IMR-90 (cell line): ENCODE measurements at regions not wholly inside any gene's neighbourhood (a gene's known extent, or its start where the extent isn't known, plus 50 kb on each side); places are given as distances from the start of the nearest gene placed in this dataset.
"Not testable (repeated sequence)": the region's sequence is repeated elsewhere in the genome, so short reads cannot be mapped to it uniquely, and the experiment has no call there.

Source experiments
- ATAC-seq: fragments of 200-7000 bp; cut with Tn5 transposase; 2 replicates; pipeline ENCODE4 v1.9.1; 2020; ENCODE audit warnings: low read depth, mild to moderate bottlenecking, moderate library complexity
- BruUV-seq: library from RNA; stranded (reverse); fragments of 400-500 nt; replicated peaks from 2 replicates; lab custom pipeline; 2021; lab: Mats Ljungman, UMichigan
- CTCF ChIA-PET: fragments of 300-600 bp; formaldehyde crosslinking; extraction: SDS; loops from one replicate; lab custom pipeline; 2021; ENCODE audit warnings: antibody characterized with exemption; lab: Yijun Ruan, JAX
- POLR2A ChIA-PET: fragments of 300-600 bp; sonication (Branson Sonifier 250); formaldehyde crosslinking; loops from one replicate; lab custom pipeline; 2022; ENCODE audit warnings: antibody characterized with exemption; ENCODE audit not compliant: unreplicated experiment; lab: Charles Lee
- DNase-seq: peaks from one replicate; pipeline ENCODE4 v3.0.0; 2013
- H2AFZ ChIP-seq: replicated peaks from 2 replicates; pipeline ENCODE3; 2013; ENCODE audit warnings: low read length, mild to moderate bottlenecking; ENCODE audit not compliant: poor library complexity
- H2AK5ac ChIP-seq: 2 replicates; pipeline ENCODE4 v1.6.1; 2013; ENCODE audit warnings: low read depth, low read length, inconsistent platforms
- H2AK9ac ChIP-seq: replicated peaks from 2 replicates; pipeline ENCODE3; 2013; ENCODE audit warnings: mild to moderate bottlenecking, low read depth, low read length, moderate library complexity; ENCODE audit not compliant: poor library complexity
- H2BK120ac ChIP-seq: 2 replicates; pipeline ENCODE4 v1.6.1; 2013; ENCODE audit warnings: low read depth, low read length, inconsistent platforms
- H2BK15ac ChIP-seq: 3 replicates; pipeline ENCODE4 v1.6.1; 2013; ENCODE audit warnings: low read depth, low read length, inconsistent platforms
- H2BK20ac ChIP-seq: 2 replicates; pipeline ENCODE4 v1.6.1; 2013; ENCODE audit warnings: low read depth, mild to moderate bottlenecking, inconsistent platforms, low read length, moderate library complexity
- H2BK5ac ChIP-seq: 2 replicates; pipeline ENCODE4 v1.6.1; 2013; ENCODE audit warnings: mild to moderate bottlenecking, low read depth, low read length, inconsistent platforms; ENCODE audit not compliant: poor library complexity, severe bottlenecking
- H3K14ac ChIP-seq: replicated peaks from 2 replicates; pipeline ENCODE4 v1.6.1; 2013; ENCODE audit warnings: low read depth, low read length, inconsistent platforms
- H3K18ac ChIP-seq: 2 replicates; pipeline ENCODE4 v1.6.1; 2013; ENCODE audit warnings: low read depth, low read length, control low read depth
- H3K23ac ChIP-seq: 2 replicates; pipeline ENCODE4 v1.6.1; 2013; ENCODE audit warnings: low read depth, low read length, inconsistent platforms
- H3K27ac ChIP-seq: 2 replicates; pipeline ENCODE4 v1.5.1; 2013; ENCODE audit warnings: mild to moderate bottlenecking, control low read depth, low read length; ENCODE audit not compliant: insufficient read depth
- H3K27me3 ChIP-seq: 2 replicates; pipeline ENCODE4 v1.6.1; 2013; ENCODE audit warnings: low read length; ENCODE audit not compliant: control insufficient read depth, insufficient read depth
- H3K36me3 ChIP-seq: 2 replicates; pipeline ENCODE4 v1.6.1; 2013; ENCODE audit warnings: low read length, mixed read lengths; ENCODE audit not compliant: control insufficient read depth, insufficient read depth
- H3K4ac ChIP-seq: 2 replicates; pipeline ENCODE4 v1.6.1; 2013; ENCODE audit warnings: low read depth, low read length, inconsistent platforms
- H3K4me1 ChIP-seq: 2 replicates; pipeline ENCODE4 v1.6.1; 2013; ENCODE audit warnings: low read length, mixed read lengths; ENCODE audit not compliant: control insufficient read depth, insufficient read depth
- H3K4me2 ChIP-seq: 2 replicates; pipeline ENCODE4 v1.6.1; 2013; ENCODE audit warnings: low read depth, mild to moderate bottlenecking, control low read depth, low read length, moderate library complexity
- H3K4me3 ChIP-seq: 2 replicates; pipeline ENCODE4 v1.5.1; 2013; ENCODE audit warnings: low read depth, mild to moderate bottlenecking, control low read depth, low read length, moderate library complexity; ENCODE audit not compliant: insufficient read depth
- H3K56ac ChIP-seq: 2 replicates; pipeline ENCODE4 v1.6.1; 2013; ENCODE audit warnings: low read length, inconsistent platforms; ENCODE audit not compliant: insufficient read depth; ENCODE audit errors: extremely low read depth
- H3K79me1 ChIP-seq, 2 experiments: 2 replicates each; pipeline ENCODE4 v1.6.1; 2013; ENCODE audit warnings: low read length in 2 of 2, inconsistent platforms in 1 of 2, low read depth in 1 of 2
- H3K9ac ChIP-seq: 2 replicates; pipeline ENCODE4 v1.6.1; 2013; ENCODE audit warnings: low read depth, low read length, control low read depth
- H3K9me1 ChIP-seq: 2 replicates; pipeline ENCODE4 v1.6.1; 2013; ENCODE audit warnings: low read length, inconsistent platforms; ENCODE audit not compliant: insufficient read depth
- H3K9me3 ChIP-seq: 2 replicates; pipeline ENCODE4 v1.6.1; 2013; ENCODE audit warnings: low read length; ENCODE audit not compliant: control insufficient read depth, insufficient read depth
- H4K20me1 ChIP-seq: 2 replicates; pipeline ENCODE4 v1.6.1; 2013; ENCODE audit warnings: low read length, inconsistent platforms; ENCODE audit not compliant: insufficient read depth
- H4K5ac ChIP-seq: 2 replicates; pipeline ENCODE4 v1.6.1; 2013; ENCODE audit warnings: mild to moderate bottlenecking, low read depth, low read length, control low read depth
- H4K8ac ChIP-seq, 2 experiments: 2 replicates each; pipeline ENCODE4 v1.6.1; 2013; ENCODE audit warnings: low read depth in 2 of 2, low read length in 2 of 2, control low read depth in 1 of 2, inconsistent platforms in 1 of 2
- H4K91ac ChIP-seq: 2 replicates; pipeline ENCODE4 v1.6.1; 2013; ENCODE audit warnings: low read depth, low read length, inconsistent platforms; ENCODE audit not compliant: insufficient read depth
- FOS ChIP-seq: fragments of 150-350 bp; IDR thresholded peaks from 2 replicates; pipeline ENCODE4 v1.6.1; 2016; ENCODE audit warnings: low read depth, low read length
- MAFK ChIP-seq: IDR thresholded peaks from 2 replicates; pipeline ENCODE4 v1.6.1; 2012; ENCODE audit warnings: low read depth, low read length, improper control_type of control experiment
- POLR2A ChIP-seq: IDR thresholded peaks from 2 replicates; pipeline ENCODE4 v1.6.1; 2012; ENCODE audit warnings: mild to moderate bottlenecking, low read depth, low read length
- RFX5 ChIP-seq: IDR thresholded peaks from 2 replicates; pipeline ENCODE4 v1.8.0; 2012; ENCODE audit warnings: low read depth, mild to moderate bottlenecking, low read length, moderate library complexity
- SMC3 ChIP-seq: fragments of 150-350 bp; IDR thresholded peaks from 2 replicates; pipeline ENCODE4 v1.6.1; 2016; ENCODE audit warnings: low read depth, mild to moderate bottlenecking, antibody characterized with exemption, low read length, moderate library complexity
- WGBS, 2 experiments: methylation state at CpG; one replicate each; pipeline versions ENCODE4 v1.1.5 to v1.1.7; 2013; ENCODE audit warnings: missing lambda C conversion rate in 2 of 2; ENCODE audit not compliant: insufficient read length in 1 of 2; ENCODE audit errors: extremely low coverage in 2 of 2; 5-methylcytosine and 5-hydroxymethylcytosine counted together
- dilution Hi-C: fragments of 300-500 bp; cut with HindIII; formaldehyde crosslinking; loops from one replicate; pipeline ENCODE4 v1.14.3; 2018; ENCODE audit warnings: low sequenced_read_pairs; ENCODE audit not compliant: unreplicated experiment
- in situ Hi-C: fragments of 300-500 bp; cut with MboI; formaldehyde crosslinking; loops from 3 replicates; pipeline ENCODE4 v1.14.3; 2019; ENCODE audit warnings: low sequenced_read_pairs, inconsistent platforms, mixed read lengths
- intact Hi-C: fragments of 100-400 bp; cut with micrococcal nuclease; formaldehyde crosslinking; loops from 2 replicates; pipeline ENCODE4 v1.10.0; 2022
- TF ChIP-seq, protein P1 (sequence below): fragments of 150-350 bp; IDR thresholded peaks from 2 replicates; pipeline ENCODE4 v1.6.1; 2017; ENCODE audit warnings: mild to moderate bottlenecking, antibody characterized with exemption, low read length, low read depth

DNA sequence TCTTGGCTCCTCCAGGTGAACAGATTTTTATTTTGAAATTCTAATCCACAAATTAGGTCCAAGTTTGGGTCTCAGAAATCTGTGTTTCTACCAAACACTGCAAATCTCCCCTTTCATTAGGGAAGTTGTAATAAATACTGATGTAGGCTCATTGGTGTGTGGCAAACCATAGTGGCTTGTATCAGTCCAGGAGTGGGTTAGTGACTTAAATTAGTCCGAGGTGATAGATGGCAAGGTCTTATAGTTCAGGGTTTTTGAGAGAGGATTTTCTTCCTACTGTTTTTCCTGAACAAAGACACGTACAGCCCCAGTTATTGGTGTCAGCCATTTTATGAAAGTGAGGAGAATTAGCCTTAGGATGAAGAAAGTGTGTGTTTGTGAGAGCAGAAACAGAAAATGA lies 74.6 kb downstream of the RPRM start:
- no peak for ATAC-seq
- BruUV-seq = no TSS peak

DNA sequence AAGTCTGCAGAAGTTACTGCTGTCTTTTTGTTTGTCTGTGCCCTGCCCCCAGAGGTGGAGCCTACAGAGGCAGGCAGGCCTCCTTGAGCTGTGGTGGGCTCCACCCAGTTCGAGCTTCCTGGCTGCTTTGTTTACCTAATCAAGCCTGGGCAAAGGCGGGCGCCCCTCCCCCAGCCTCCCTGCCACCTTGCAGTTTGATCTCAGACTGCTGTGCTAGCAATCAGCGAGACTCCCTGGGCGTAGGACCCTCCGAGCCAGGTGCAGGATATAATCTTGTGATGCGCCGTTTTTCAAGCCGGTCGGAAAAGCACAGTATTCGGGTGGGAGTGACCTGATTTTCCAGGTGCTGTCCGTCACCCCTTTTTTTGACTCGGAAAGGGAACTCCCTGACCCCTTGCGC lies 75.2 kb downstream of the RPRM start:
- H2BK20ac ChIP-seq, H3K56ac ChIP-seq, H4K20me1 ChIP-seq, H3K14ac ChIP-seq, CTCF ChIA-PET, H4K5ac ChIP-seq, H3K4ac ChIP-seq, intact Hi-C loops, H2BK120ac ChIP-seq, H4K91ac ChIP-seq, BruUV-seq, H3K79me1 ChIP-seq, H3K27ac ChIP-seq, H3K4me1 ChIP-seq, H2AK9ac ChIP-seq, H3K18ac ChIP-seq, H3K4me2 ChIP-seq, dilution Hi-C loops, H3K9me1 ChIP-seq, H3K9me3 ChIP-seq, H3K27me3 ChIP-seq, ATAC-seq, H2BK5ac ChIP-seq, H2AFZ ChIP-seq, H4K8ac ChIP-seq, H3K23ac ChIP-seq, H3K4me3 ChIP-seq, in situ Hi-C loops, H3K36me3 ChIP-seq, H2BK15ac ChIP-seq, H2AK5ac ChIP-seq, H3K9ac ChIP-seq, DNase-seq, POLR2A ChIA-PET: not testable (repeated sequence)
- WGBS, 2 experiments = 57% methylated on average over 8 of the region's 14 CpGs; no CpG with 5 or more reads in 1 of the 2 experiments

More for the DNA sequence above, 74.6 kb downstream of the RPRM start:
- H3K9me3 ChIP-seq = peaks cover 5% of the 10 kb centered on the region; the same call in 1 of the 2 replicates
- no peaks in the 10 kb centered on the region for H3K79me1 ChIP-seq
- H3K4me1 ChIP-seq = no peaks in the 10 kb centered on the region
- H3K4me3 ChIP-seq = no peak overlapping the region
- H4K8ac ChIP-seq = no peak overlapping the region
- H3K56ac ChIP-seq = no peak overlapping the region
- no peak overlapping the region for H4K91ac ChIP-seq
- no peak overlapping the region for H3K27ac ChIP-seq
- in situ Hi-C loops = no loop called here
- H3K36me3 ChIP-seq = no peaks in the 10 kb centered on the region
- no peak overlapping the region for H3K4ac ChIP-seq
- H3K9me1 ChIP-seq = no peaks in the 10 kb centered on the region
- WGBS, 2 experiments = no CpG with 5 or more reads among the region's 2 CpGs
- CTCF ChIA-PET = no interaction called here
- no peak overlapping the region for H3K4me2 ChIP-seq
- POLR2A ChIA-PET = no interaction called here
- no peak overlapping the region for H3K14ac ChIP-seq
- no peaks in the 10 kb centered on the region for H4K20me1 ChIP-seq
- TF ChIP-seq MAFK (no peak), RFX5 (no peak), POLR2A (no peak), FOS (no peak), SMC3 (no peak)
- TF ChIP-seq, protein P1, sequence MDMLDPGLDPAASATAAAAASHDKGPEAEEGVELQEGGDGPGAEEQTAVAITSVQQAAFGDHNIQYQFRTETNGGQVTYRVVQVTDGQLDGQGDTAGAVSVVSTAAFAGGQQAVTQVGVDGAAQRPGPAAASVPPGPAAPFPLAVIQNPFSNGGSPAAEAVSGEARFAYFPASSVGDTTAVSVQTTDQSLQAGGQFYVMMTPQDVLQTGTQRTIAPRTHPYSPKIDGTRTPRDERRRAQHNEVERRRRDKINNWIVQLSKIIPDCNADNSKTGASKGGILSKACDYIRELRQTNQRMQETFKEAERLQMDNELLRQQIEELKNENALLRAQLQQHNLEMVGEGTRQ = no peak
- no peak overlapping the region for H2BK5ac ChIP-seq
- H2AK5ac ChIP-seq = no peak overlapping the region
- H2AK9ac ChIP-seq = no peak overlapping the region
- H2BK120ac ChIP-seq = no peak overlapping the region
- no peak overlapping the region for H2BK20ac ChIP-seq
- intact Hi-C loops = no loop called here
- H3K18ac ChIP-seq = no peak overlapping the region
- no peaks in the 10 kb centered on the region for H3K27me3 ChIP-seq
- no peak overlapping the region for H2AFZ ChIP-seq
- H2BK15ac ChIP-seq = no peak overlapping the region
- H3K9ac ChIP-seq = no peak overlapping the region
- no peak for DNase-seq
- dilution Hi-C loops = no loop called here
- no peak overlapping the region for H3K23ac ChIP-seq
- no peak overlapping the region for H4K5ac ChIP-seq
